Kidney (tissue), 13 donors: ENCODE measurements at regions not wholly inside any gene's neighbourhood (a gene's known extent, or its start where the extent isn't known, plus 50 kb on each side); places are given as distances from the start of the nearest gene placed in this dataset.

ENCODE experiments used
- DNase-seq, 5 donors: peaks; one replicate each; pipeline ENCODE4 v3.0.0-alpha.2; 2013 to 2020
- FAIRE-seq: peaks from 2 replicates; lab custom pipeline; 2012; peaks lifted over from hg19 to GRCh38; lab: Jason Lieb, UNC
- H3K27ac ChIP-seq, 2 donors: one replicate each; pipeline ENCODE4 v1.7.0; 2013; ENCODE audit warnings: low read depth in 2 of 2, low read length in 2 of 2, inconsistent platforms in 1 of 2
- H3K27me3 ChIP-seq: one replicate; pipeline ENCODE4 v1.7.1; 2013; ENCODE audit warnings: low read length, inconsistent platforms; ENCODE audit not compliant: control insufficient read depth, insufficient read depth
- H3K36me3 ChIP-seq, 3 donors: one replicate each; pipeline versions ENCODE4 v1.7.0 to v1.7.1; 2013; ENCODE audit warnings: low read length in 3 of 3, control low read depth in 1 of 3, inconsistent platforms in 1 of 3; ENCODE audit not compliant: insufficient read depth in 3 of 3, control insufficient read depth in 2 of 3
- H3K4me1 ChIP-seq, 3 donors: one replicate each; pipeline versions ENCODE4 v1.7.0 to v1.7.1; 2013; ENCODE audit warnings: low read length in 3 of 3, inconsistent platforms in 1 of 3, low read depth in 1 of 3; ENCODE audit not compliant: control insufficient read depth in 2 of 3, insufficient read depth in 2 of 3
- H3K4me3 ChIP-seq, 3 donors: one replicate each; pipeline versions ENCODE4 v1.7.0 to v1.8.1; 2013; ENCODE audit warnings: low read length in 3 of 3, control low read depth in 1 of 3, inconsistent platforms in 1 of 3
- H3K9ac ChIP-seq, 3 donors: one replicate each; pipeline versions ENCODE4 v1.7.0 to v1.7.1; 2013; ENCODE audit warnings: low read length in 3 of 3, control low read depth in 1 of 3, inconsistent platforms in 1 of 3
- H3K9me3 ChIP-seq, 3 donors: one replicate each; pipeline versions ENCODE4 v1.7.0 to v1.7.1; 2013; ENCODE audit warnings: low read length in 3 of 3, control low read depth in 1 of 3, inconsistent platforms in 1 of 3; ENCODE audit not compliant: control insufficient read depth in 2 of 3, insufficient read depth in 1 of 3
- intact Hi-C: fragments of 100-400 bp; cut with DNase I; formaldehyde crosslinking; loops from one replicate; pipeline ENCODE4 v1.11.1; 2022
- TF ChIP-seq, protein P1 (sequence below): IDR thresholded peaks from 3 replicates; pipeline ENCODE4 v1.5.1; 2012; ENCODE audit warnings: mild to moderate bottlenecking, moderate library complexity, borderline replicate concordance; ENCODE audit not compliant: insufficient read depth; ENCODE audit errors: extremely low read depth
- donor health status: control.
- donor health status: control.
- donor health status: control.
- donor health status: control.
- donor health status: control.
- donor health status: DM: yes; HTN: yes; CAD: no.
- donor health status: Normal renal cell carcinoma (clear cell type).

DNA sequence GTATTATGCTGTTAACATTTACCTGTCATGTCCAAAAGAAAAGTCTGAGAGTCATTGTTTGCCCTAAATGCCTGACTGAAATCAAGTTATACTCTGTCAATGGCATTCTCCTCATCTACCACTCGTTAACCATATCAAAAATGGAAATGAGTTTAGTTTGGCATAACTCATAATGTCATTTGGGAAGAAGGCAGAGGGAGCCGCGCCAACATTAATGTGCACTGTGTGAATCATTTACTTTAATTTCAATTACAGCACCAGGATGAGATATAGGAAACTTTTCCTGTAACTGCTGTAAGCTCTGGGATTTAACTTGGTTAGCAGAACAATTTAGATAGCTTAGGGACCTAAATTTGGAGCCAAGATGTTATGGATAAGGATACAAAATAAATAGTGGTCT is 871.2 kb upstream of the POU3F3 start:
- Histone ChIP-seq H3K36me3 (no peaks in the 10 kb centered on the region), H3K4me1 (no peaks in the 10 kb centered on the region), H3K27me3 (no peaks in the 10 kb centered on the region), H3K27ac (no peak overlapping the region), H3K4me3 (no peak overlapping the region), H3K9me3 (no peaks in the 10 kb centered on the region), H3K9ac (no peak overlapping the region)
- intact Hi-C loops, result no loop called here
- FAIRE-seq (no peak), DNase-seq (no peak)
- TF ChIP-seq, protein P1, sequence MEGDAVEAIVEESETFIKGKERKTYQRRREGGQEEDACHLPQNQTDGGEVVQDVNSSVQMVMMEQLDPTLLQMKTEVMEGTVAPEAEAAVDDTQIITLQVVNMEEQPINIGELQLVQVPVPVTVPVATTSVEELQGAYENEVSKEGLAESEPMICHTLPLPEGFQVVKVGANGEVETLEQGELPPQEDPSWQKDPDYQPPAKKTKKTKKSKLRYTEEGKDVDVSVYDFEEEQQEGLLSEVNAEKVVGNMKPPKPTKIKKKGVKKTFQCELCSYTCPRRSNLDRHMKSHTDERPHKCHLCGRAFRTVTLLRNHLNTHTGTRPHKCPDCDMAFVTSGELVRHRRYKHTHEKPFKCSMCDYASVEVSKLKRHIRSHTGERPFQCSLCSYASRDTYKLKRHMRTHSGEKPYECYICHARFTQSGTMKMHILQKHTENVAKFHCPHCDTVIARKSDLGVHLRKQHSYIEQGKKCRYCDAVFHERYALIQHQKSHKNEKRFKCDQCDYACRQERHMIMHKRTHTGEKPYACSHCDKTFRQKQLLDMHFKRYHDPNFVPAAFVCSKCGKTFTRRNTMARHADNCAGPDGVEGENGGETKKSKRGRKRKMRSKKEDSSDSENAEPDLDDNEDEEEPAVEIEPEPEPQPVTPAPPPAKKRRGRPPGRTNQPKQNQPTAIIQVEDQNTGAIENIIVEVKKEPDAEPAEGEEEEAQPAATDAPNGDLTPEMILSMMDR, result no peak

DNA sequence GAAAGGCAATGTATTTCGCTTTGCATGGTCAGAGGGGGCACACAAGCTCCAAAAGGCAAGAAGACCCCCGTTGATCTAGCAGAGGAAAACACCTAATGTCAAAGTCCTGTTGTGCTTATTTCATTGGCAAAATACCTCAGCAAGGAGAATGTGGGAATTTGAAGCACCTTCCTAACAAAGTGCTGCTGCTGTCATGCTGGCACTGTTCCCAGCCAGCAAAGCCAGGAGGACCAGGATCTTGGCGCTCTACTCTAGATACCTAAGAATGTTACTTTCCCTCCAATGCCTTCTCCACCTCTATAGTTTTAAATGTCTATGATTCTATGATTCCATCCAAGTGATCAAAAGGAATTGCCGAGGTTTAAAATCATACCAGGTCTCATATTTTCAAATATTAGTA is 867.9 kb upstream of the POU3F3 start:
- FAIRE-seq (no peak), DNase-seq (no peak)
- Histone ChIP-seq H3K9ac (no peak overlapping the region), H3K4me1 (no peaks in the 10 kb centered on the region), H3K27ac (no peak overlapping the region), H3K4me3 (no peak overlapping the region), H3K9me3 (no peaks in the 10 kb centered on the region), H3K27me3 (no peaks in the 10 kb centered on the region), H3K36me3 (no peaks in the 10 kb centered on the region)
- TF ChIP-seq, protein P1, result no peak
- intact Hi-C loops, result no loop called here

DNA sequence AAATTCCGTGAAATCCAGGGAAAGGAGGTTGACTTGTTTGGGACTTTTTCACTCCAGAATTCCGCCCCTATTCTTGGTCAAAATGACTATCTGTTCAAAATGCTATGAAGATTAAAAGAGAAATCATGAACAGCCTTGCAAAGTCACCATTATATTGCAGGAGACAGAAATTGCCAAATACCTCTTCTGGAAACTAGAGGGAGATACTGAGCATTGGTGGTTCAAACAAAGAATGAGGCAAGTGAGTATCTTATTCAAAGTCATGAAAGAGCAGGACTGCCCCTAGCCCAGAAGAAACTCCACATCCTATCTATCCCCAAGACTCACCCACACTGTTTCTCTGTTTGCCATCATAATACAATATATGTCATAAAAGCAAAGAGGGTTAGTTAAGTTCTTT is 862.3 kb upstream of the POU3F3 start:
- H3K9ac ChIP-seq, result no peak overlapping the region
- no peak overlapping the region for H3K4me3 ChIP-seq
- H3K9me3 ChIP-seq, result no peaks in the 10 kb centered on the region
- peak in 1 of 5 donors; percentile 2 for DNase-seq
- intact Hi-C loops, result no loop called here
- no peaks in the 10 kb centered on the region for H3K4me1 ChIP-seq
- FAIRE-seq, result no peak
- TF ChIP-seq, protein P1, result no peak
- no peaks in the 10 kb centered on the region for H3K36me3 ChIP-seq
- H3K27me3 ChIP-seq, result no peaks in the 10 kb centered on the region
- H3K27ac ChIP-seq, result no peak overlapping the region

DNA sequence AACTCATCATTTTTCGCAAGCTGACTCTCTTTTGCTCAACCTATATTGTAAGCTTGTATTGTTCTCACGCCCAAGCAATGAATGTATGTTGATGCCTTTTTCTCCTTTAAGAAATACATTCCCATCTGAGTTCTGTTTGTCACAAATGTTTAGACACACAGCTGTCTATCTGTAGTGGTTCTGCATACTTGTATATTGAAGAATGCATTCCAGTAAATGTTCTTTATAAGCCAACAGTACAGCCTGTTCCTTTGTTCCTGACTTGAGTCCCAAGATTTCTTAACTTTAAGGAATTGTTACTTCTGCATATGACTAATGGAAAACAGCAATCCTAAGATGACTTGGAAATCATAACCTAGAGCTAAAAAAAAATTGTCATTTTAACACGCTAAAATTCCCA is 849.1 kb upstream of the POU3F3 start:
- H3K9me3 ChIP-seq, result no peaks in the 10 kb centered on the region
- H3K4me3 ChIP-seq, result no peak overlapping the region
- no peak for FAIRE-seq
- H3K9ac ChIP-seq, result no peak overlapping the region
- no peak overlapping the region for H3K27ac ChIP-seq
- H3K27me3 ChIP-seq, result no peaks in the 10 kb centered on the region
- H3K4me1 ChIP-seq, result no peaks in the 10 kb centered on the region
- DNase-seq, result no peak
- intact Hi-C loops, result no loop called here
- H3K36me3 ChIP-seq, result no peaks in the 10 kb centered on the region
- TF ChIP-seq, protein P1, result no peak
